ENCODE measurements at regions not wholly inside any gene's neighbourhood (a gene's known extent, or its start where the extent isn't known, plus 50 kb on each side); places are given as distances from the start of the nearest gene placed in this dataset.

GRCh38 chr11:71331631-71332030 lies 79.3 kb upstream of the SHANK2 start:
- ATAC-seq = no peak
- intact Hi-C loops (cut with DNase I) = no loop called here
- DNase-seq = no peak
- TF ChIP-seq CTCF (IDR thresholded peaks at IDR 0.05) (no peak), POLR2A (IDR thresholded peaks at IDR 0.05) (no peak)
- Histone ChIP-seq H3K4me1 (no peaks in the 10 kb centered on the region), H3K27ac (no peak overlapping the region), H3K36me3 (no peaks in the 10 kb centered on the region), H3K27me3 (peaks cover 0 to 23% (median 0%) of the 10 kb centered on the region in 9 donors), H3K4me3 (no peak overlapping the region), H3K9me3 (peaks cover 0 to 12% (median 0%) of the 10 kb centered on the region in 12 donors)
- WGBS, 4 donors = 39 to 74% (median 57%) methylated on average over 3 of the region's 3 CpGs

GRCh38 chr11:71330996-71331395 lies 78.6 kb upstream of the SHANK2 start:
- H3K27me3 ChIP-seq = peaks cover 0 to 20% (median 0%) of the 10 kb centered on the region in 9 donors
- no peak overlapping the region for H3K4me3 ChIP-seq
- no peak for DNase-seq
- ATAC-seq = no peak
- 83 to 92% (median 87%) methylated on average over 2 to 3 of the region's 3 CpGs for WGBS, 4 donors
- no peak overlapping the region for H3K27ac ChIP-seq
- TF ChIP-seq POLR2A (IDR thresholded peaks at IDR 0.05) = no peak
- no peak for TF ChIP-seq CTCF (IDR thresholded peaks at IDR 0.05)
- H3K9me3 ChIP-seq = peaks cover 0 to 12% (median 0%) of the 10 kb centered on the region in 12 donors
- intact Hi-C loops (cut with DNase I) = no loop called here
- H3K36me3 ChIP-seq = no peaks in the 10 kb centered on the region
- no peaks in the 10 kb centered on the region for H3K4me1 ChIP-seq

GRCh38 chr11:71330349-71330748 lies 78.0 kb upstream of the SHANK2 start:
- ATAC-seq (no peak), DNase-seq (no peak)
- Histone ChIP-seq H3K27ac (no peak overlapping the region), H3K36me3 (no peaks in the 10 kb centered on the region), H3K27me3 (peaks cover 0 to 14% (median 0%) of the 10 kb centered on the region in 9 donors), H3K4me1 (no peaks in the 10 kb centered on the region), H3K4me3 (no peak overlapping the region), H3K9me3 (peaks cover 0 to 12% (median 0%) of the 10 kb centered on the region in 12 donors)
- TF ChIP-seq POLR2A (IDR thresholded peaks at IDR 0.05) = no peak
- no peak for TF ChIP-seq CTCF (IDR thresholded peaks at IDR 0.05)
- WGBS, 4 donors = 73 to 82% (median 80%) methylated on average over 8 to 10 of the region's 10 CpGs
- intact Hi-C loops (cut with DNase I) = no loop called here

- H3K27me3 ChIP-seq = peaks cover 0 to 13% (median 0%) of the 10 kb centered on the region in 9 donors
- no peak for ATAC-seq
- no peak for DNase-seq
- no peak for TF ChIP-seq CTCF (IDR thresholded peaks at IDR 0.05)
- no peak for TF ChIP-seq POLR2A (IDR thresholded peaks at IDR 0.05)
- 74 to 81% (median 77%) methylated on average over 5 of the region's 5 CpGs for WGBS, 4 donors
- H3K9me3 ChIP-seq = peaks cover 0 to 12% (median 0%) of the 10 kb centered on the region in 12 donors
- no peaks in the 10 kb centered on the region for H3K36me3 ChIP-seq
- H3K4me1 ChIP-seq = no peaks in the 10 kb centered on the region
- no peak overlapping the region for H3K4me3 ChIP-seq
- intact Hi-C loops (cut with DNase I) = no loop called here
- H3K27ac ChIP-seq = no peak overlapping the region
Measured at GRCh38 chr11:71329786-71330185, 77.4 kb upstream of the SHANK2 start.
